GM18907 (cell line): ENCODE measurements at regions not wholly inside any gene's neighbourhood (a gene's known extent, or its start where the extent isn't known, plus 50 kb on each side); places are given as distances from the start of the nearest gene placed in this dataset.

Source experiments
- ATAC-seq: cut with Tn5 transposase; IDR thresholded peaks from one replicate; pipeline ENCODE4 v1.9.1; 2021; ENCODE audit warnings: mild to moderate bottlenecking, moderate library complexity; ENCODE audit not compliant: unreplicated experiment

DNA sequence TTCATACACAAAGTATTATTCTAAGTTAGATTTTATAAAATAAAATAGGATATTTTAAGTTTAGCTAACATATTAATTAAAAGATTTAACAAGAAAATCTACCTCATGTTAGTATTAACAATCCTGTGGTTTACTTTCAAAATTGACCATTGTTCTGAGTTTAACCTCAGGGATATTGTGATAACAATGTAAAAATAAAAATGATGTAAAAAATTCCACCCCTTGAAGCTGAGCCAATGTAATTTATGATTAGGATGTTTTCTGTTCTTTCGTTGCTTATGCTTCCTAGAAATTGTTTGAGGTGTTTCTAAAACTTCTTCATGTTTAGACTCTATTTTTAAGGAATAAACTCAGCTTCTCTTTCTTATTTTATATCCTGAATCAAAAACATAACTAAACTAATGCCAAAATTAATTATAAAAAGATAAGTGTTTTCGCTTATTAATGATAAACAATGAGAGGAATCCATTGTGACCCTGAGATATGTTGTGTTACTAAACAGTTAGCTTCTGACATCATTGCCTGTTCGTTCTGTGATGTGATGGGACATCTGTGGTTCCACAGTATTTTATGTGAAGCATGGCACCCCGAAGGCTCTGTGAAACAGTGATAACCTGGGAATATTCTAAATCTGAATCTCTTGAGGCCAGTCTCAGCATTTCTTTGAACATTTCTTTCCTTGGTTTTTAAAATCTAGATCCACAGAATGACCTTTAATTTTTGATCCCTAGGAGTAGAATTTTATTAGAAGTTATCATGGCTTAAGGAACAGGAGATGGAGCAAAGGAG lies 340.8 kb downstream of the ARL4A start:
- ATAC-seq = no peak

DNA sequence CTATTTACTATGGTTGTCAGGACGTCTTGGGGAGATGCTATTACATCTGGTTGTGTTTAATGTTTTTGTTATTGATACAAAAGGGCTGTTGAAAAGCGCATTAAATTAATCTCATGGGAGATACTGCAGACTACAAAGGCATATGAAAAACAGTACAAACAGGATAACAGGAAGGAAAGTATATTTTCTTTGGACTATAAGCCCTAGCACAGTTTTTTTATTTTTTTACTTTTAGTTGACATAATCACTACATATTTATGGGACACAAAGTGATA lies 341.3 kb downstream of the ARL4A start:
- ATAC-seq = no peak

DNA sequence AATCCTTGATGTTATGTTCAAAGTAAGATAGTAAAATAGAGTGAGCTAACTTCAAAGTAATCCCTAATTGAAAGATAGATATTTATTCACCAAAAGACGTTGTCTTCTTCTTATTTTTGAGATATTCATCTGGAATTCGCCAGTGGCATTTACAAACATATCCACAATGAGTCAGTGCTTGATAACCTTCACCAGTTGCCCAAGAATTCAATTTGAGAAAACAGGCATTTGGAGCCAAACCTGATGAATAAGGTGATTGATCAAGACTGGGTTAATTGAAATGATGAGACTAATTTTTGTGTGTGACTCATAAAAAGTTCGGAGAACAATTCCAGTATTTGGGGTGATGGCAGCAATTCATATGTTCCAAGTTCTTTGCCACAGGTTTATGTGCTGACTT lies 344.0 kb downstream of the ARL4A start:
- no peak for ATAC-seq

DNA sequence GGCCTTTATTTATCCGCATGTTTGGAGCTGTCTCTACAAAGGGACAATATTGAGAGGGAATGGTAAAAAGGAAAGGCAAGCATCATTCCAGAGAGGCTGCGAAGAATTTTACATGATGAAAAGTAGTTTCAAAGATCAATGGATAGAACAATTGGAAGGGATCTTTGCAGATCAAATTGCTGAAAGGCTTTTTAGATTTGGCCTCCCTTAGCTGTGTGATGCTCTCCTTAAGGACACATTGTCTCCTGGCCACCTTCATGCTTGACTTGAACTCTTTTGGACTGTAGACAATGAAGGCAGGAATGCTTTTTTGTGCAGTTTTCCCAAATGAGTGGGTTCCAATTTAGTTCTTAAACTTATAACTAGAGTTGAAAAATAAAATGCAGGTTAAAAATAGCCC lies 344.7 kb downstream of the ARL4A start:
- no peak for ATAC-seq

DNA sequence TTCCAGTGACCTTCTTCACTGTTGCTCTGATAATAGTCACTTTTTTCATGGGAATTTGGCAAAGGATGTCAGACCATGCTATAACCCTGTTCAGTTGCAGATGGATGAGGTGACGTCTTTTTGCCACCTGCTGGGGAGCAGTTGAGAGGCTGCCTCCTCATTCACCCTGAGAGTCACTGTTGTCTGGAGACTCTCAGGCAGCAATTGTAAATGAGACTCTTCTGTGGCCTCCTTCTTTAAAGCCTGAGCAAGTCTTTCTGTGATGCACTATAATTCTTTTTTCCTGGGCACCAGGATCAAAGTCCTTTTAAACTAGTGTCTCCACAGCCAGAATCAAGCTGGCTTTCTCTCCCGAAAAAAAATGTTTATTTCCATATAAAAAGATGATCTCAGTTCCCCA lies 345.1 kb downstream of the ARL4A start:
- no peak for ATAC-seq

DNA sequence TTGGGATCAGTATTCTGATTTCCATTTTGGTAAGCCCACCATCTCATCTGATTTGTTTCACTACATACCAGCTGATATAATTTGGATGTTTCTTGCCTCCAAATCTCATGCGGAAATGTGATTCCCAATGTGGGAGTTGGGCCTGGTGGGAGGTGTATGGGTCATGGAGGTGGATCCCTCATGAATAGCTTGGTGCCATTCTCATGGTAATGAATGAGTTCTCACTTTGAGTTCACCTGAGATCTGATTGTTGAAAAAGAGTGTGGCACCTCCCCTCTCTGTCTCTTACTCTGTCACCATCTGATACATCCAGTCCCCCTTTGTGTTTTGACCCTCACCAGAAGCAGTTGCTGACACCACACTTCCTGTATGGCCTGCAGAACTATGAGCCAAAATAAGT lies 347.3 kb downstream of the ARL4A start:
- no peak for ATAC-seq

DNA sequence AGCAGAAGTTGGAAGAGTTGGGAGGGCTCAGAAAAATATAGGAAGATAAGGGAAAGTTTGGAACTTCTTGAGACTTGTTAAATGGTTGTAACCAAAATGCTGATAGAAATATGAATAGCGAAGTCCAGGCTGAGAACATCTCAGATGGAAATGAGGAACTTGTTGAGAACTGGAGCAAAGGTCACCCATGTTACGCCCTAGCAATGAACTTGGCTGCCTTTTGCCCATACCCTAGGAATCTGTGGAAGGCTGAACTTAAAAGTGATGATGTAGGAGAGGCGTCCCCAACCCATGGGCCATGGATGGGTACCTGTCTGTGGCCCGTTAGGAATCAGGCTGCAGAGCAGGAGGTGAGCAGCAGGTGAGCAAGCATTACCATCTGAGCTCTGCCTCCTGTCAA lies 347.8 kb downstream of the ARL4A start:
- no peak for ATAC-seq

DNA sequence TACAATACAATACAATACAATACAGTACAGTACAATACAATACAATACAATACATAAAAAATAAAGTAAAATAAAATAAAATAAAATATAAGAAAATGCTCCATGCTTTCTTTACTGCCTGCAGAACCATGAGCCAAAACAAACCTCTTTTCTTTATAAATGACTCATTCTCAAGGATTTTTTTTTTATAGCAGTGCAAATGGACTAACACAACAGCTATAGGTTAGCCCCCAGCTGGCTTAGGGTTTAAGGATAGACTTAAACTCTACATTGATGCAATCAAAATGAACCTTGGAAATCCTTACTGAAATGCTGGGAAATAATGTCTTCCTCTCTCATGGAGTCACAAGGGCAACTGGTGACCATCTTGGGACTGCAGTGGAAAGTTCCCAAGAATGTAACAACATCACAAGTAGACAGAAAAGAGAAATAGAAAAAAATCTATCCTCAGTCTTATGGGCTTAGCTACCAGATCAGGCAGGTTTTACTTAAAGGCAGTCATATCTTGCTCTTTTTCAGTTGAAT lies 348.9 kb downstream of the ARL4A start:
- ATAC-seq = no peak

DNA sequence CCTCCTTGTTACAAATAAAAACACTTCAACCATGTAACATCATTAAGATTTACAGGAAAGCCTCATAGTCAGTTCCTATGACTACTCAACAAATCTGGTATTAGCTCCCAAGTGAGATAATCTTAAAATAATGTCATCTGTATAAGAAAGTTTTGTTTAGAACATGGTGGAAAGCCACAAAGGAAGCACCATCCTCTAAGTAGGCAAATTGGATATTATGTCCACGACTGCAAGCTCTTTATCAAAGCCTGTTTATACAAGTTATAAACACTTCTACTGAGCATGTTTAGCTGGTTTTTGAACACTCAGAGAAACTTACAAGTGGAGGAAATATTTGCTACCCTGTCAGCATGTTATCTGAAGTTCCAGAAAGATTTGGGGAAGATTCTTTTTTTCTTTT lies 349.8 kb downstream of the ARL4A start:
- no peak for ATAC-seq

DNA sequence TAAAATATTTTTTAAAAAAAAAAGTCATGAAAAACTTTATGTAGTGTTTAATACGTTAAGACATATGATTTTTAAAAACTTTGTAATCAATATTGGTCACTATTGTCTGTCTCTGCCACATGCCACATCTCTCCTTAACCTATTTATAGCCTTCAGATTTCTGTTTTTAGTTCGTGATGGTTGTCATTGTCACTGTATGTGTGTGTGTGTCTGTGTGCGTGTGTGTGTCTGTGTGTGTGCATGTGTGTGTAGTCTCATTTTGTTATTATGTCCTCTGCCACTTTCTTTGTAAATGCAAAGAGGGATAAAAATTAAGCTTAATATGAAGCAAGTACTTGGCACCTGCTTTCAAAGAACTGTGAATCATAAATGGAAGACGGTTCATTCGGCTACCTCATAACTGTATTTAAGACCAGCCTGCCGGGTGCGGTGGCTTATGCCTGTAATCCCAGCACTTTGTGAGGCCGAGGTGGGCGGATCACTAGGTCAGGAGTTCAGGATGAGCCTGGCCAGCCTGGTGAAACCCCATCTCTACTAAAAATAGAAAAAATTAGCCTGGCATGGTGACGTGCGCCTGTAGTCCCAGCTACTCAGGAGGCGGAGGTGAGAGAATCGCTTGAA lies 354.0 kb downstream of the ARL4A start:
- ATAC-seq = no peak

DNA sequence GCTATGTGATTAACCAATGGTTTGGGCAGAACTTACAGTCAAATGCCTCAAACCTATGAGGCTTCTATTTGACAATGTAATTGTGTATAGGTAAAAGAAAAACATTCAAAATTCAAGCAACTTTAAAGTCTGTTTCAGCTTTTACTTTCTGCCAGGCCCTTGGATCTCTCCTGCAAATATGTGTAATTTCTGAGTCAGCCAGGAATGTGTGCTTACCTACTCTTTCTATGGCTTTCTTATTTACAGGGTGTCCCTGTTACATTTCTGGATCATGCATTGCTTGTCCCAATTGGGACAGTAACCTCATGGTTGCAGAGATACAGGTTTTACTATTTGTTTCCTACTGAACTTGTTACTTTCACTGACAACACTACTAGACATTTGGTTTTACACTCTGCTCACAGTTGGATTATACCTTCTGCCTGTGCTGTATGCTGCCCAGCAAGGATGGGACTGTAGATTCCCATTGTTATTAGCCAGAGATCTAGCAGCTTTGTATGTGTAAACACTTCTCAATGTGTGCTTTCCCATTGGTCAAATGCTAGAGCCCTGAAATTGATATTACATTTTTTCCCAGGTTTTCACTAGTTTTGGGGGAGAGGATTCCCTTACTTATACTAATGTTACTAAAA lies 355.3 kb downstream of the ARL4A start:
- no peak for ATAC-seq

DNA sequence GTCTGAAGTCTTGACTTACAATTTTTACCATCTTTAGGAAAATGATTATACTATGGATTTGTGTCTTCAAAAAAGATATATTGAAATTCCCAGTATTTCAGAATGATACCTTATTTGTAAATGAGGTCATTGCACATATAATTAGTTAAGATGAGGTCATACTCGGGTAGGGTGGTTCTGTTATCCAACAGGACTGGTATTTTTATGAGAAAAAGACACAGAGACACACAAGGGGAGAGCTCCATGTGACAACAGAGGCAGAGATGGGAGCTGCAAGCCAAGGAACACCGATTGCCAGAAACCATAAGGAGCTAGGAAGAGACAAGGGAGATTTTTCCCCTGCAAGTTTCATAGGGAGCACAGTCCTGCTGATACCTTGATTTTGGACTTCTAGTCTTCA lies 356.9 kb downstream of the ARL4A start:
- no peak for ATAC-seq

DNA sequence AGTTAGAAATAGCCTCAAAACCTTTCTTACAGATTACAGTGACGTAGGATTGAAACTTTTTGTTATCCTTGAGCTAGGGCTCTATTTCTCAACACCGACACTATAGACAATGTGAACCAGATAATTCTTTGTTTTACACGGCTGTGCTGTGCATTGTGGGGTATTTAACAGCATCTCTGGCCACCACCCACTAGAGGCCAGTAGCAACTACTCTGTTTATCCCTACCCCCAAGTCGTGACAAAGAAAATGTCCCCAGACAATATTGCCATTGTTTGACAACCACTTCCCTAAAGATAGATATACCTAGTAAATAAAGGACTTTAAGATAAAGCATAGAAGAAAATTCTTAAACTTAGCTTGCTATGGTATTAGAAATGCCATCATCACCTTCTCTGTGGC lies 359.6 kb downstream of the ARL4A start:
- ATAC-seq = peak; percentile 53

DNA sequence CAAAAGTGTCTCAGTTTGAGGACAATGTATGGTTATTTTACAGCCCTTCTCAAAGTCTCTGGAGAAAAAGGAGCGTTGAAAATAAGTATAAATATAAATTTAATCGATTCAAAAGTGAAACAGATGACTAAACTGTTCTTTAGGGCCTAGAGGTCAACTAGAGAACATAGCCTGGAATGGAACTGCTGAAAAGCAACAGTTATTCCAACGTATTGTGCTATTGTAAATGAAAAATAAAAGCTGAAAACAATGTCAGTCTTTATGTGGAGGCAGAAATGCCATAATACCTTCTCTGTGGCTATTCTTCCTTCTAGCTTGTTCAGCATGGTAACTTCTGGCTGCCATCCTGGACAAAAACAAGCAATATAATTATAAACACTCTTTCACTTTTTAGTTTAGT lies 362.5 kb downstream of the ARL4A start:
- ATAC-seq = no peak

DNA sequence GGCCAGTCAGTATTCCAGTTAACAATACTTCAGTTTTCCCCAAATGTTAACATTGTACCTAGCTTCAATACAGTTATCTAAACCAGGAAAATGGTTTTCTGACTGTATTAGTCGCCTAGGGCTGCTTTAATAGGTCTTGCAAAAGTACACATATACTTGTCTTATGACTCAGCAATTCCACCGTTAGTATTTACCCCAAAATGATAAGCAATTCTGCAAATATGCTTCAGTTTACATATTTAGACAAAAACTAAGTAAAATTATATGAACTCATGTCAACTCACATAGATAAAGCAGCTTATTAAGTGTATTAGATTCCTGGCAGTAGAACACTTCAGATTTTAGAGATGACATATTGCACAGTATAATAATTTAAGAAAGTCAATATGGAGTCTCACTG lies 363.3 kb downstream of the ARL4A start:
- ATAC-seq = no peak

DNA sequence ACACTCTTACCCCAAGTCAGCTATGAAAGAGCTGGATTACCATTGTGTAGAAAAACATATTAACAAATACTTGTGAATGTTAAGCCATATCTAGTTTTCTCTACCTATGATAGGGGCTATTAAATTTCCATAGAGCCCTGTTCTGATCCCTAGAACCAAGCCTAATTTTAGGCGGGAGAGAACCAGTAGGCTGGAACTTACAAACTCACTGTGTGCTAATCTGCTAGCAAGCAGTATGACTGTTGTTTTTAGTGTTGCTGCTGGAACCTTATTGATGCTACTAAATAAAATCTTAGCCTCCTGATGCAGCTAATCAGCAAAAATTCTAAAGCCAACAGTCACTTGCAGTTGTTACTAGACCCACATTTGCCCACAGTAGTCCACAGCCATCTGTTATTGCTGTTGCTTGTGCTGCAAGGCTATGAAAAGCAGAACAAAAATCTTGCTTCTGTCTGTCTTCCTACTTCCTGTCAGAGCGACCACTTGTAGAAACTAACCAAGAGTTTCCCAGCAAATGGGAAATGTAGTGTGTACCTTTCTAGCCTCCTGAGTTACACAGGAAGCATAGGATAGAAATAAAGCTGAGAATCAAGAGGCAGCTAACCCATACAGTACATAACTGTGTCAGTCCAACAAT lies 368.4 kb downstream of the ARL4A start:
- no peak for ATAC-seq

DNA sequence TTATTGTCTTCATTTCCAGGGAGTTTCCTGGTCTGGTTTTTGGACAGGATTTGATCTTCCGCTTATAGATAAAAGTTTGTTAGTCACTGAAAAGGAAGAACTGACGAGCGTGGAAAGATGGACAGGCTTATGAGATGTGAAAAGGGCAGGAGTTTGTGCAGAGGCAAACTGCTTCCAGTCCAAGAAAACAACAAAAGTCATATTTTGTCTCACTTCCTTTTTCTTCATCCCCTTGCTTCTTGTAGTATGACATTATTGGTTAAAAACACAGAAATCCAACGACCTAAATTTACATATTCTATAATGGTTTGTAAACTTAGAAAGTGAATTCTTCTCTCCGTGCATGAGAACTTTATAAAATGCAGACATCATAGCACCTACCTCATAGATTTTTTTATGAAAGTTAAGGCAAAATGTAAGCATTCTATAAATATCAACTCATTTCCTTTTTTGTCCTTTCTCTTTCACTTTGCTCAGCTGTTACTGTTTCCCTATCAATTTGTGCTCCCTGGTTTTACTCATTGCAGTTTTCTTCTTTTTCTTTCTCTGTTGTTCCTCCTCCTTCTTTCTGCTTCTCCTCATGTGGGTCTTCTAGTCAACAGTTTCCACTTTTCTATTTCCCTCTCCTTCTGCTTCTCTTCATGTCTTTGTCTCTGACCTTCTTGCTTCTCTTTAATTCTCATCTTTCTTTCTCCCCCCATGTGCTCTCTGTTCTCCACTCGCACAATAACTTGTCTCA lies 370.2 kb downstream of the ARL4A start:
- peak; percentile 96 for ATAC-seq

DNA sequence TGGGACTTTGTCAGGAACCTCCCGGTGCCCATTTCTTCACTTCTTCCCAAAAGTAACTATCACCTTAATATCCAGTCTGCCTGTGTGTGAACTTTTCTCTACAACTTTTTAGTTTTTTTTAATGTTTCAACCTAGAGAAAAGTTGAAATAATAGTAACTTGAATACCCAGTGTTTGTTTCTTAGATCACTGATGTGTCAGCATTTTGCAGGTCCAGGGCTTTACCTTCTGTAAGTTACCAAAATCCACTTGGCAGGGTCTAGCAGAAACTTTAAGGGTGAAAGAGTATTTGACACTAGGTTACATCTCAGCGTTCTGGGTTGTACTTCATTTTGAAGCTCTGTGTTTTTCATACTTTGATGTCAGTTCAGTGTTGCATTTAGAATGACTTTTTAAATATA lies 372.7 kb downstream of the ARL4A start:
- no peak for ATAC-seq

DNA sequence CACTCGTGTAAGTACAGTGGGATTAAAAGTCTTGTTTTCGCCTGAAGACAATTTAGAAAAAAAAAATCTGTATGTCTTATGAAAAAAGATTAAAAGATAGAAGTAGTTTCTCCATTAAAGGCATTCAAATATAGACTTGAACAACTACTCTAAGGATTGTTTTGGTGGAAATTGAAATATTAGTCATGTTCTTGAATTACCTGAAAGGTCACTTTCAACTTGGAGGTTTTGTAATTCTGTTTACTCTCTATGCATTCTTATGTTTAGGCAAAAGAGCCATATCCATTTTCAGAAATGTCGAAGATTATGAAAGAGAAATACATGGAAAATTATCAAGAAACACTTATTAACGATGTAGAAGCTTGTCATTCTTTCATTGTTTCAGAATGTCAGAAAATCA lies 373.7 kb downstream of the ARL4A start:
- no peak for ATAC-seq

DNA sequence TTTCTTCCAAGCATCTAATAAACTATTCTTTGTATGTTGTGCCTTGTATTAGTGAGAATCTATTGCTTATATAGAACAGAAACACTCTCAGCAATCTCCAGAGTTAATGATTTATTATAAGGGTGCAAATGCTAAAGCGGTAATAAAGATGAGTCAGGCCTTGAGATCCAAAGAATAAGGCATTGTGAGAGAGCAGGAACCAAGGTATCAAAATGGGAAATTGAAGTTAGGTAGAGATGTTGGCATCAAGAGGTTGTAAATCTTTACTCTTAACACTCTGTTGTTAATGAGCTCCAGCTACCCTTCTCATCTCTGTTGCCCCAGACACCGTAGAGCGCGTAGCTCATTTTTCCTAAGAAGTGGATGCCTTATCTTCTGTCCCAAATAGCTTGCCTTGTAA lies 375.2 kb downstream of the ARL4A start:
- no peak for ATAC-seq

DNA sequence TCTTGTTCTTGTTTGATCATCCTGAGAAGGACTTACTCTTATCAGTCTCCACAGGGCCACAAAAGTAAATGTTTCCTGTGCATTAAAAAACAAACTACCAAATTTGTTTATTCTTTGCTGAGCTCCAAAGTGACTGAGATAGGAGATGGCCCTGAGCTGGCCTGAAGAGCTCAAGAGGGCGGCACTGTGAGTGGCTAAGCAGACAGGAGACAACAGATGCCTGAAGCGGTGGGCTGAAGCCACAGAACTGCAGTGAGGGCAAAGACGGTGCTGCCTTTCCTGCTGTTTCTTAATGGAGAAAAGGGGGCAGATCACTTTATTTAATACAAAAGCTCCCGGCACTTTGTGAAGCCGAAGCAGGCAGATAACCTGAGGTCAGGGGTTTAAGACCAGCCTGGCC lies 379.6 kb downstream of the ARL4A start:
- ATAC-seq = no peak
